HG02973 (cell line): ENCODE measurements at regions not wholly inside any gene's neighbourhood (a gene's known extent, or its start where the extent isn't known, plus 50 kb on each side); places are given as distances from the start of the nearest gene placed in this dataset.

Experiments used
- ATAC-seq: cut with Tn5 transposase; IDR thresholded peaks from one replicate; pipeline ENCODE4 v1.9.1; 2021; ENCODE audit warnings: moderate library complexity; ENCODE audit not compliant: unreplicated experiment

DNA sequence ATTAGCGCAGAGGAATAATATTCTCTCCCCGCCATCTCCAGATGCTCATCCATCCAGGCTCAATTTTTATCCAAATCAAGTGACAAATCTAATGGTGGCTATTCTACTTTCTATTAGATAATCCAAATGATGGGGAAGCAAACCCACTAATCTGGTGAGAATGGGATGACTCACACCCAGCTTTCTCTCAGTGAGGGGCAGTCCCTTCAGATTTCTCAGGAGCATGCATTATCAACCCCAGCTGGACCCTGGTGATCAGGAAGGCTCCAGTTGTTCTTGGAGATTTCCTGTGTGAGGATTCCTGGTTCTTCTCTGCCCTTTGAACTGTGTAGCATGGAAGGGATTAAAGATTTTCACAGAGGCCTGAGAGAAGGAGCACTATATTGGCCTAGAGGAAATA lies 358.0 kb downstream of the WDR72 start:
- ATAC-seq: no peak

DNA sequence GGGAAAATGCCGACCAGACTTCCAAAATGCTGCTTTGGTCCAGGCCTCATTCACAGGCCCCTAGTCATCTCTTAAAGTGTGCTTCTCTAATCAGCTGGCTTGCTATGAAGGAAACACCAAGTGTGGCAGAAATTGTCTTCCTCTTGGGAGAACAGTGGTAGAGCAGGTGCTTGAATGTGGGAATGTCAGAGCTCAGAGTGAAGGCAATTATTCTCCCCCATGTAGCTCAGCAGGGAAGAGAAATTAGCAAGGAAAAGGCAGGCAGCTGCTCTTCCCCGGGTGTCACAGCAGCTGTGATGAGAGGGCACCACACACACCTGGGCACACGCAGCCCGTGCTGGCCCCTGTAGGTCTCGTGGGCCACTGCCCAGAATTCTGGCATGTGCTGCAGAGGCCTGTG lies 358.5 kb downstream of the WDR72 start:
- ATAC-seq: no peak

DNA sequence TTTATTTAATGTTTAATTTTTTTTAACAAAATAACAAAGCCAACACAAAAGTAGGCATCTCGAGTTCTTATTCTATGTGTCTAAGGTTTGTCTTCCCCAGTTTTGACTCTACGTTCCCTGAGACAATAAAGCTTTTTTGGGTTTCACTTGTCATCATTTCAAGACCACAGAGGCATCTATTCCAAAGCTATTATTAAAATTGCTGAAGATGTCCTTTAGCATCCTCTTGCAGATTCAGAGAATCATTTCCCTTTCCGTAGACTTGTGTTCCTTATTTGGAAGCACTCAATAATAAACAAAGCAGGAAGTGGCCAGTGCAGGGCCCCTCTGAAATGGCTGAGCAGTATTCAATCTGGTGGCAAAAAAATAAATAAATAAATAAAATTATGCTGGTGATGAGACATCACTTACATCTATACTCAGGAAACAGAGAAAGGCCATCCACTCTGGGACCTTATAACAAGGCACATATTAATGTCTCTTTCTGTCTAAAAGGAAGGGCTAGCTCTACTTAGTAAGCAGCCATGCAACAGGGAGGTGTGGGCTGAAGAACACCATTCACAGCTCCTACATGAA lies 362.3 kb downstream of the WDR72 start:
- no peak for ATAC-seq

DNA sequence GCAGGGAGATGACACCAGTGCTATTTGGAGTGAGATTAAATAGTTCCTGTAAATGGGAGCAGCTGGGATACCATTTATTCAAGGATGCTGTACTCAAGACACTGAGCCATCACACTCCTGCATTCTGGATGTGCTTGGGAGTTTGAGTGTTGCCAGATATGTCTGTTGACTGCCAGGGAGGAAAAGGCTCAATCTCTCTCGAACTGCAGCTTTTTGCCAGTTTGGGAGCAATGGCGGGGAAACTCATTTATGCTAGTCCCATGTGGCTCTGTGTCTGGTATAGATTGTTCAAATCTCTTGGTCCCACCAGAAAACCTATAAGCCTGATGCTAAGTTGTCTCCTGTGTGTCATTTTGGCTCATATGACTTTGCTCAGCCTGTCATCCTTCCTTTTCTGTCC lies 363.6 kb downstream of the WDR72 start:
- no peak for ATAC-seq

DNA sequence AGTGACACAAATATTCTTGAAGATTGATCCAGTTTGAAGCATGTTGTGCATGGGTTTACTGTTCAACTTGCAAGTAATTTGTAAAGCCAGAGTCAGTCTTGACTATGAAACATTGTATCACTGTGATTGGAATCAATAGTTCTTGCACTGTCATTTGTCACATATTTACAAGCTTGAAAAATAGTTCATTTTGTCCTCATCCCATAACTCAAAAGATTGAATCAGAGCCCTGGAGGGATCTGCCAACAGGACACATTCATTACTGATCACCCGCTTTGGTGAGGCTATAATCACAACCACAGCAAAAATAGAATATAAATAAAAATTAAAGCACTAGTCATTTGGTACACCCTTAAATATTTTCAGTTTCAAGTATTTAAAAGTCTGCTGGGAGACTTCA lies 368.9 kb downstream of the WDR72 start:
- ATAC-seq: no peak

DNA sequence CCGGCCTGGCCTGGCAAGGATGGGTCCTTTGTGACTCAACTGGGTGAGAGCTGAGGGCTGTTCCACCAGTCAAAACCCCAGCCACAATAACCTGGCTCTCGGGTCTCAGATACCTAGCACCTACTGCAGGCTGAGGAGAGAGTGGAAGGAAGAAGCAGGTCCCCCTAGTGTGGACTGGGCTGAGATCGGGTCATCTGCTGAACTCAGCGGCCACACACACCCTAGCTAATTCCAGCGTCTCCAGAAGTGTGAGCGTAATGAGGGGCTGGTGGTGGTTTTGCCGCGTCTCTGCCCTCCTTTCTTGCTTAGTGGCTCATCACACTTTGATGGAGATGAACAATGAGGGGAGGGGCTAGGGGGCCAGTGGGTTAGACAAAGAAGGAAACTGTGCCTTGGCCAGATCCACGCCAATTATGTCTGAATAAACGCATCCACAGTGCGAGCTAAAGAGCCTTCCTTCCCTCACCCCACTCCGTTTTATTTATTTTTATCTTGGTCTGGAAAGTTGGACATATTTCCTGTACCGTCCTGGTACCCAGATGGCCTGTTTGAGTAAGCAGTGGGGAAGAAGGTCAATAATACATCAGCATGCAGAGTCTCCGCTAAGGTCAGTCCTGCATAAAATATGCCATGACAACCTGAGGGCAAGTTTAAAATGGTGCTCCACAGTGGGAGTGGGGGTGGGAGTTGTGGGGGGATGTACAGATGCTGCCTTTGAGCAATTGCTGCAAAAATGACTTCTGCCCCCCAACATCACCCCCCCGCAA lies 370.0 kb downstream of the WDR72 start:
- ATAC-seq: no peak

DNA sequence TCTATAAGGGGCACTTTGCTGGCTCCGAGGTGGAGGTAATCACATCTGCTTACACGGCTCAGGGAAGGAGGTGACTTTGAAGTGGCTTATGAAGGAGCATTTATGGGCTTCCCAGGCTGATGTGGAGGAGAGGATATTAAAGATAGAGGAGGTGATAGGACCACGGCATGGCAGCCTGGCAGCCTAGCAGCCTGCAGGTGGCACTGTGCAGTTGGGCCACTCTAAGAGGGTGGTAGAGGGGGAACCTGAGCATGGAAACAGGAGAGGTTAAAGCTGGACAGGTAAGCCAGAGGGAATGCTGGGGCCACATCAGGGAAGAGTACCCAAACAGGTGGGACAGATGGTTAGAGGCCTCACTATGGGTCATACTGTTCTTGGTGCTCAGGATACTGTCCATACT lies 375.0 kb downstream of the WDR72 start:
- no peak for ATAC-seq

DNA sequence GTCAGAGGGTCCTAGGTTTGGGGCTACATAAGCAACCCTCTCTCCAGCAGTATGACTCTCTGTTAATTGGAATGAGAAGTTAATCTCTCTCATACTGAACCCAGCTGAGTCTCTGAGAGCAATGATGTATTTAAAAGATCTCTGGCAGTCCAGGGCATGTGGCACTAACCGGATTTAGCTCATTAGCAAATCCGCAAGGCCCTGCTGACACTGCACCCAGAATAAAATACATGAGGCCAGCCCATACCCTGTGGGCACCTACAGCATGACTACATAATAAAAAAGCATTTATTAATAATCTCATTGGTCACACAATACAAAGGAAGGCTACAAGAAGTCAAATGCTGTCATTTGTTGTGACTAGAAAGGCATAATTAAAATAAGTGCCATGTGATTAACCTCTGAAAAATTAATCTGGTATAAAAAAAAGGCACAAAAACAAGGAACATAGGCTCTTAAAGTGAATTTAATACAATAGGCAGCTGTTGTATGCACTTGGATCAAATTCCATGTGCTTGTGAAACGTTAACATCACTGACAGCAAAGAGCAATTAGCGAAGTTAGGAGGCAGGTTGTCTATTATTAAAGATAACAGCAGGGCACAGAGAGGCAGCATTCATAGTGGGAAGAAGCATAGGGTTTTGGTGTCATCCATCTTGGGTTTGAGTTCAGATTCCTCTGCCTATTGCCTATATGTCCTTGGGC lies 381.2 kb downstream of the WDR72 start:
- ATAC-seq: no peak

DNA sequence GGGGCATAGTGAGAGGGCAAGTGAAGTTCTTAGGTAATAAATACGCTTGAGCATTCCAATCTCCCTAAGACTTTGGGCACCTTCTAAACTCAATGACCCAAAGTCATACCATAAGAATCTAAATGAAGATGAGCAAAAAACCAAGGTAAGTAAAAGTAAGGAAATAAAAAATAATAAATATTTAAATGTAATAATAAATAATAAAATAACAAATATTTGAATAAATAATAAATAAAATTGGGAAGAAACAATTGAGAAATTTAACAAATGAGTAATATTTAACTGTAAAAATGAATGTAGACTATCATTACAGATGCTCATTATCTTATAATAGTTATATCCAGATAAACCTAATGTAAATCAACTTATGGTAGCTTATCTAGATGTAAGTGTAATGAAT lies 391.7 kb downstream of the WDR72 start:
- no peak for ATAC-seq

DNA sequence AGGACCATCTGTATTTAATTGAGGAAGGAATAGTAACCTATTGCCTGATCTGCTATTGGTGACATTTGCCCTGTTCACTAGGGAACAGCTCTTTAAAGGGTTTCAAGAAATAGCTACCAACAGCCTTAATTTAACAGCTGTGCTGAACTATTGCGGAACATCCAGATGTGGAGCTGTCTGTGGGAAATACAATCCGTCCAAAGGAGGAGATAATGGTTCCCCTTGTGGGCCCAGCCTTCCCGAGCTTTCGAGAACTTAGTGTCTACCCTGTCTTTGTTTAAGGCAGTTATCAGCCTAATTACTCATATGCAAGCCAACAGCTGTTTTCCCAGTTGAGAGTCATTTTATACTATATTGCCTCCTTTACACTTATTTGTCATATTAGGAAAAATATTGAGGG lies 398.6 kb downstream of the WDR72 start:
- no peak for ATAC-seq

DNA sequence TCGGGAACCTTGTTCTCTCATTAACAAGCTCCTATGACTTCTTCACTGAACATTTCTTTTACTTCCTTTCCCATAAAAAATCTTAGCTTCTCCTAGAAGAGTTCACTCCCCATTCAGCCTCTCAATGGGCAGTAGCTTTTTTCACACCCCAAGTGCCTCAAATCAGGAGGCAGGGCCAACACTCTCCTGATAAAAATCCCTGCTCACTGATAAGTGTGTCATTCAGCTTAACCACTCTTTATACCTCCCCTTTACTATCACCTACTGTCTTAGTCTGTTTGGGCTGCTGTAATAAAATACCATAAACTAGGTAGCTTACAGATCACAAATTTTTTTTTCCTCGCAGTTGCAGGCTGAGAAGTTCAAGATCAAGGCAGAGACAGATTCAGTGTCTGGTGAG lies 400.4 kb downstream of the WDR72 start:
- ATAC-seq: no peak

DNA sequence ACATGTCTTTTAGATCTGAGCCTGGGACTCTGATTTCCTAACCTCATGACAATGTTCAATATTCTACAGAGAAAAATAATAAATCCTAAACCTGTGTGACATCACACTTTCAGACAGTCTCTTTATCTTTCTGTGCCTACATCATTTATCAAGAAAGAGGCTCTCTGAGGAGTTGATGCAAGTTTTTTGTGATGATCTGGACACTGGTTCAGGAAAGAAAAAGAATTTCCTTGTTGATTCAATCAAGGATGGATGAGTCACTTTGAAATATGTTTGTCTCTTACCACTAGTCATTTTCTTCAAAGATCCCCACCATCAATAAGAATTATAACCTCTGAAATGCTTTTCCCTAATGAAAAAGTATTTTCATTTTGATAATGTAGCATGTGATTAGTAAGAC lies 404.6 kb downstream of the WDR72 start:
- no peak for ATAC-seq

DNA sequence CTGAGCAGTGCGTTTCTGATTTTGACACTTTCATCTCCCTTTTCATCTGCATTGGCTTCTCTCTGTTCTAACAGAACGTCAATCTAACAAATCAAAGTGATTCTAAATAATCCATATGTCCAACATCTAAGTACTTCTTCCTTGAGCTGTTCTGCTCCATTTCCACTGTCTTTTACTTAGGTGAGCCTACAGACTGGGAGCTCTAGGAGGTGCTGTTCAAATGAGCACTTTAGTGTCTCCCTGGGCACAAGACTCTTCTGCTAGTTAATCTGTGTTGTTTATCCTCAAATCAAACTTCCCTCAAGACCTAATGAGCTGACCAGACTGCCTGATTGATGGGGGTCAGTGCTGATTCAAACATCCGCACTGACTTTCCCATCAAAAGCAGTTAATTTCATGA lies 408.1 kb downstream of the WDR72 start:
- ATAC-seq: no peak

DNA sequence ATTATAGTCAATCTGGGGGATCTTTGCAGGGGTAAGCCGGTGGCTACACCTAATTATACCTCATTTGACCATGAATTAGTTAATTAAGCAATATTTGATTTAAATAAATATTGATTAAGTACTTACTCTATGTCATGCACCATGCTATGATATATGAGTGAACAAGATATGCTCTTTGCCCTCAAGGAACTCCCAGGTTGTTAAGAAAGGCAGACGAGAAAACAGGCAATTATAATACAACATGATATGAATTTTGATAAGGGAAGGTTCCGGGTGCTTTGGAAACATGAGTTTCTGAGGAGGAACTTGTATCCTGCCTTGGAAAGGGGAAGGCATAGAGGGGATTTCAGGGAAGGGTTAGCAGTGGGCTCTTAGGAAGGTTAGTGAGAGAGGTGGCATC lies 412.9 kb downstream of the WDR72 start:
- ATAC-seq: no peak

DNA sequence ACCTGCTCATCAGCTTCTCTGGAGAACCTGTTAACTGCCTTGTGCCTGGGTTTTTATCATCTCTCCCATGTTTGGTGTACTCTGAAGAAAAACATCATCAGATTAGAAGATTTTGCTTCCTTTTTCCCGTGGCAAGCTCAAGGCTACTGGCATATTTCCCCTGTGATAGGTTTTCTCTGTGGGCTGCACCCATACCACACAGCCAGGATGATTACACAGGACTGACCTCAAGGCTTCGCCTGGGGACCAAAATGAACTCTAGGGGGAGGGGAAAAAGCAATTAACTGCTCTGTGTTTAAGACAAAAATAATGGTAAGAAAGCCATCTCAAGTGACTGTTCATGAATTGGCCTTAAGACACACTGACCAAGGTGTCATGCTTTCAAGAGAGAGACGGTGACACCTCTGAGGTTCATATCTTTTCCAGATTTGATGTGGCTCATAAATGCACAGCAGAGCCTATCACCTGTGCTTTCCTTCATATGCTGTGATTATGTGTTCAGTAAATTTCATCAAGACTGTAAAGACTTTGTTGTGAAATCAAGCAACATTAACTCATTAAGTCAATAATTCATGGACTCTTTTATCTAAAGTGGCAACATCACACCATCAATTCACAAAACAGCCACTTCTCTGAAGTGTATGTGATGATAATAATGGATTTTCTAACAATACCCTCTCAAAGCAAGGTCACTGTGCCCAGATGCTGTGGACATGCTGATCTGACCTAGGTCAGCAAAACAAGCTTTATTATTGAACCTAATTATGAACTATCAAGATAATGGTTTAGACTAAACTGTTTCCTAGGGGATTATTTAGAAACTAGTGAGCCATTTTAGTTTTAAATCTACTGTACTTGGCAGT lies 427.9 kb downstream of the WDR72 start:
- ATAC-seq: no peak

DNA sequence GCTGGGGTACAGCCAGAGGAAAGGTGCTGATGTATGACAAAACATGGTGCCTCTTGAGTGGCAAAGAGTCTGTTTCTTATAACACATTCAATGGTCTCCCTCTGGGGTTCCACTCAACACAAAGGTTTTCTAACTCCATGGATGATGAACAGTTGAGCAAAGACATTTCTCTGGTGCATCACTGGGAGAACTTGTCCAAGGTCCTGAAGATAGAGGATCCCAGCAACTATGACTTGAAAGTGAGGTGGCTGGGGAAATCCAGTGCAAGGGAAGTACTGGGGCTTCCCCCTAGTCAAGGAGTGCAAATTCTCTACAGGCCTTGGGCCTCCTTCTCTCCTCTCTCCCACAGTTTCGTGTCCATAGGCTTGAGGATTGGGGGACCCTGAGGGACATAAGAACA lies 431.1 kb downstream of the WDR72 start:
- ATAC-seq: no peak

DNA sequence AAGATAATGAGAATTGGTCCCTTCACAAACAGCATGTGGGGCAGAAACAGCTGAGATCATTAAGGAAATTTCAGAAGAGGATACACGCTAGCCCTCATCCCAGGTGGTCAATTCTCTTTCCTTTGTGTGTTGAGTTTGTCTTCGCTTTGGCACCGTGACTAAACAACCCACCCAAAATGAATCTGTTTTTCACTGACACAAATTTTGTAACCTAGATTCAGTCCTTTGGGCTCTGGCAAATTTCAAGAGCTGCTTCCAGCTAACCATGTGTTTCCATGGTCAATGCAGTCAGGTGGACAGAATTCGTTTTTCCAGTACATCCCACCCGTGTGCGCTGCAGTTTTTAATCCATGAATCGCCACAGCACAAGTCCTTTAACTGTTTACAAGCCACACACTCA lies 435.4 kb downstream of the WDR72 start:
- ATAC-seq: no peak

DNA sequence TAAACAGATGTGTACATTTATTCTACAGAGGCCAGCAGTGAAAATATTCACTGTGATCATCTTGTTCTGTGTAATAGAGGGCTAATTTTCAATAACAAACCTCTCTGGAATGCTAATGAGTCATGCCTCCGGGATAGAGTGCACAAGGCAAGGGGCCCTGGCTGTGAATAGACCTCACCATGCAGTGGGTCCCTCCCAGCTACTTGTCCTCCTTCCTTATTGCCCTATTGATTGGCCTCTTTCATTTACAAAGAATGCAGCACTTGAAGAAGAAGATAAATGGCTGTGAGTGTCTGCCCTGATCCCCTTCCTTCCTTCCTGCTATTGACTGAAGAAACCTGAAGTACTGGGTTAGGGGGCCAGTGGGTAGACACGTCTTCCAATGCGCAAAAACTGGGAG lies 436.3 kb downstream of the WDR72 start:
- ATAC-seq: no peak

DNA sequence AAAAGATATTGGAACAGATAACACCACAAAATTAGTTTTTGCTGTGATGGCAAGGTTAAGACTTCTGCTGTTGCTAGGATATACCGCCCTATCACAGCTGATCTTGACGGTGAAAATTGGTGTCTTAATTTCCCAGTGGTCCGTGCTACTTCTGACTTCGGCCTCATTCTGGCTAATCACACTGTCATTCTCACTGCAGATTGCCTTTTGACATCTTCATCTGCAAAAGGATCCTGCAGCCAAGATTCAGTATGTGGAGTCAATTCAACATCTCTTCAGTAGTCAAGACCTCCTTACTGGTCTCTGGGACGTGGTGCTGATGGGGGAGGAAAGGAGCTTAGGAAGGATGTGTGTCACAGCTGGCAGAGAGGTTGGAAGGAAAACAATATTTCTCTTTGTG lies 438.6 kb downstream of the WDR72 start:
- no peak for ATAC-seq

DNA sequence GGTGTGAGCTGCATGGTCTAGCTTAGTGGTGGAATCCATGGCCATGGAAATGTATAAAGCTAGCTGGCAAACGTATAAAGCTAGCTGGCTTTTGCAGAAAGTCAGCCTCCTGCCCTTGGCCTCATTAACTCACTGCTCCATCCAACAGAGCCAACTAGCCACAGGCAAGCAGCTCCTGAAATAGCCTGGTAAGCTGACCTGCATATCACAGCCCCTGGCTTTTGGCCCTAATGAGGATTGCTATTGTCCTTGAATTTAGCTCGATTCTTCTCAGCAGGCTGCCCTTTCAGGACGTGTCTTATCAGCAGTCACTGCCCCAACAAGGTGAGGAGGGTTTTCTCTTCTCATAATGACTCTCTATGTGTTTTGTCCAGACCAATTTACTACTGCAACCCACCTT lies 446.8 kb downstream of the WDR72 start:
- no peak for ATAC-seq

DNA sequence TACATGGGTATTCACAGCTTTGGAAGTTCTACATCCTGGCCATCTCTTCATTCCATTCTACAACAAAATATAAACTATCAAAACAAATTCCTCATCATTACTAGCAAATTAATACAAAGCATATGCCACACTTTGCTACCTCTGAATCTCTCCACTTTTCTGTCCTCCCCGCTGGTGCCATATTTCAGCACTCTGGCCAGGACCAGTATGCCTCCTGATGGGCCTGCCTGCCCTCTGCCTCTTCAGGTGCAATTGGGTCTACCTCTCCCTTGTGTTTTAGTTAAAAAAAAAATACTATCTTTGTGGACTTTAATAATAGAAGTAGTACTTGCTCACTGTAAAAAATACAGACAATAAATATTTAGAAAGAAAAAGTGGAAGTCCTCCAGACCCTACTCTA lies 448.8 kb downstream of the WDR72 start:
- no peak for ATAC-seq
